ENCODE measurements at regions not wholly inside any gene's neighbourhood (a gene's known extent, or its start where the extent isn't known, plus 50 kb on each side); places are given as distances from the start of the nearest gene placed in this dataset.
"Not testable (repeated sequence)": the region's sequence is repeated elsewhere in the genome, so short reads cannot be mapped to it uniquely, and the experiment has no call there.

- no peak for DNase-seq
Measured at GRCh38 chr4:27368781-27369180, 508.1 kb downstream of the STIM2 start.

DNA sequence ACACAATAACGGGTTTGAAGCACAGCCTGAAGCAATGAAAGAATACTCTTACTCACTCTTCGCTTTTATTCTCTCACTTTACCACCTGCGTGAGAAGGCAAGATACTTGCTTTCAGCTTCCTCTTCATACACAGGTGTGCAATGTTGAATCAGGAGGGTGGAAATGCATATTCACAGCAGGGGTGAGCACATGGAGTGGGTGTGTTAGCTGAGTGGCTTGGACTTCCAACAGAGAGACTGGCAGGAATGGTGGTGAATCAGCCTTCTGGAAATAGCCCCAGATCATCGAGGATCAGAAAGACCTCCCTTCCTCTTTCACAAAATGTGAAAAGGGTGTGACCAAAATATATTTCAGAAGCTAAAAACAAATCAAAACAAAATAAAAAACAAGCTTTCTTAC lies 521.2 kb downstream of the STIM2 start:
- no peak for DNase-seq

- DNase-seq = no peak
Measured at GRCh38 chr4:27387711-27388110, 527.1 kb downstream of the STIM2 start.

DNA sequence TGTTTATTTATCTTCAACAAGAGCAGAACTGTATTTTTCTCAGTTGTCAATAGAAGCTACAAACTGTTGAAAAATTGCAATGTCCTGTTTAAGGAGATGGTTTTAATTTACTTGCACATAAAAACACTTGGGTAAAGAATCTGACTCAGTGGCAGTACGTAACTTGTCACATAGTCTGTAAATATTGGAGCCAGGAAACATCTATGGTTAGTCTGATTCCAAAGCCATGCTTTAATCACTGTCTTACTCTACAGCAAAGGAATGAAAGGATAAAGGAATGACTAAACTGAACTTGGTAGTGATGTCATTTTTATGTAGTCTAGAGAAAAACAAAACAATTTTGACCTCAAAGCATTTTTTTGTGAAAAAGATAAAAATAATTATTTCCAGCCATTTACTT lies 537.2 kb downstream of the STIM2 start:
- no peak for DNase-seq

GRCh38 chr4:27398631-27399310 lies 538.1 kb downstream of the STIM2 start:
- no peak for DNase-seq

GRCh38 chr4:27407616-27408015 lies 547.0 kb downstream of the STIM2 start:
- no peak for DNase-seq

GRCh38 chr4:27412613-27413012 lies 552.0 kb downstream of the STIM2 start:
- DNase-seq = no peak

GRCh38 chr4:27414887-27415731 lies 554.5 kb downstream of the STIM2 start:
- DNase-seq = no peak

GRCh38 chr4:27428661-27429060 lies 568.0 kb downstream of the STIM2 start:
- DNase-seq = no peak

- no peak for DNase-seq
Measured at GRCh38 chr4:27429364-27429871, 568.8 kb downstream of the STIM2 start.

- DNase-seq = no peak
Measured at GRCh38 chr4:27442146-27442545, 581.5 kb downstream of the STIM2 start.

GRCh38 chr4:27442661-27443060 lies 582.0 kb downstream of the STIM2 start:
- not testable (repeated sequence) for DNase-seq

GRCh38 chr4:27463816-27464215 lies 603.2 kb downstream of the STIM2 start:
- no peak for DNase-seq

- DNase-seq = no peak
Measured at GRCh38 chr4:27467351-27467750, 606.7 kb downstream of the STIM2 start.

DNA sequence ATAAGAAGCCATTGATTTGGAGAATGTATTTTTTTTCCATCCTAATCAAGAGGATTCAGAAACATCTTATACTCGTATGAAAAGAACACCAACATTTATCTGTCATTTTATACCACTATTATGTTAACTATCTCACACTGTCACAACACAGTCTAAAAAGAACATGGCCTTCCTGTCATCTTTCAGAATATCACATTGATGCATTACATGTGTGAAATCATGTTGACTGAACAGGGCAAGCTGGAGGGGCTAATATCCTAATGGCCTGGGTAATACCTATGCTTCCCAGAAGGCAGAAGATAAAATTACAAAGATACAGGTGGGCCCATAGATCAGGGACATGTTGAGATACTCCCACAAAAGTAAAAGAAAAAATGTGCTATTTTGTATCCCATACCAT lies 611.7 kb downstream of the STIM2 start:
- DNase-seq = no peak

DNA sequence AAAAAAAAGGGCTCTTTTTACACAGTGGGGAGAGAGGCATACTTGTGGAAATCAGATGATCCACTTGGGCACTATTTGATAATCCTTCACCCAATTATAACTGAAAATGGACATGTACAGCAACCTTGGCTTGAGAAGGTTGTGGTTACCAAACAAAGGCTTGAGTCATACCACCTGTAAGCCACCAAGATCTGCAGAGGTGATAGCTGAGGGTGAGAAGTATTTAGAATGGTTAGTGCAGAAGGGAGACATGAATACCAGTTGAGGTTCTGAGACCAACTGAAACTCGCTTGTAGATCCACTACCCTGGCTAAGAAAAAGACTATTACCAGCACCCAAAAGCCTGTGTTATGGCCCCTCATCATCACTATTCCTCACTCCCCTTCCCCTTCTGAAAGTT lies 614.0 kb downstream of the STIM2 start:
- no peak for DNase-seq

DNA sequence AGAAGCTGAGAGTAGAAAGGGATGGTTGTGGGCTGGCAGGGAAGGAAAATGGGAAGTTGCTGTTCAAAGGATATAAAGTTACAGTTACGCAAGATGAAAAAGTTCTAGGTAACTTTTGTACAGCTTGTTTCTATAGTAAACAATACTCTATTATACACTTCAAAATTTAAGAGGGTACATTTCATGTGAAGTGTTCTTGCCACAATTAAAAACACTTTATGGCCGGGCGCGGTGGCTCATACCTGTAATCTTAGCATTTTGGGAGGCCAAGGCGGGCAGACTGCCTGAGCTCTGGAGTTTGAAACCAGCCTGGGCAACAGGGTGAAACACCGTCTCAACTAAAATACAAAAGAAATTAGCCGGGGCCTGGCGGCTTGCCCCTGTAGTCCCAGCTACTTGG lies 623.6 kb downstream of the STIM2 start:
- no peak for DNase-seq

GRCh38 chr4:27490315-27490714 lies 629.7 kb downstream of the STIM2 start:
- no peak for DNase-seq

GRCh38 chr4:27490766-27491165 lies 630.1 kb downstream of the STIM2 start:
- DNase-seq = no peak

- DNase-seq = no peak
Measured at GRCh38 chr4:27506401-27506800, 645.8 kb downstream of the STIM2 start.

GRCh38 chr4:27514711-27515110 lies 654.1 kb downstream of the STIM2 start:
- no peak for DNase-seq

DNA sequence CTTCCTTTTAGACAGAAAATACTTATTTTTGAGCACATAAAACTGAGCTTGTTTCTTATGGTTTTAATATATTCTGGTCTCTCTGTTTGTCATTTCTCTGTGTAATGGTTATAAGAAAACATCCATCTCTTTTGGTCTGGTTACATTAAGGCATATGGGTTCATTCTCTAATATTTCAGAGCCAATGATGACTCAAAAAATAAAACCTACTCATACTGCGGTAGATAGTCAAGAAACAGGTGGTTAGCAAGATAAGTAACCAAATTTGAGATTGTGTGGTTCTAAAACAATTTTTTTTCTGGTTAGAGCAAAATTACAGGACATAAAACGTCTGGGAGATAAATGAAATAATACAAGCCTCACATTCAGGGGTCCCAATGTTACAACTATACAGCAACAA lies 654.5 kb downstream of the STIM2 start:
- DNase-seq = no peak

GRCh38 chr4:27518876-27519275 lies 658.2 kb downstream of the STIM2 start:
- DNase-seq = no peak

DNA sequence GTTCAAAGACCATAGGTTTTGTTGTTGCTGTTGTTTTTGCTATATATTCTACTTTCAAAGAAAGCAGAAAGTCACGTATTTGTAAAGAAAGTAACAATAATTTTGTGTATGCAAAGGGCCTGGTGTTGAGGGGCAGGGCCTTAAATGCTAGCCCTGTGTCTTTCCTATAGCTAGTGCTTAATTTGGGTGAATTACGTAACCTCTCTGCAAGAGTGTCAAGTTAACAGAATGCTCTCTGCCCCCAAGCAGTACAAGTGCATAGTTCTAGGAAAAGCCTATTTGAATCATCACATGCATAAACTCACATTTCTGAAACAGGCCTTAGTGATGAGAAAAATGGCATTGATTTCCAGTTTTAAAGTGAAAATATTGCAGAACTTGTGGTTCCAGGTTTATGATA lies 663.6 kb downstream of the STIM2 start:
- no peak for DNase-seq
